Osteocyte (in vitro differentiated cells): ENCODE measurements at regions not wholly inside any gene's neighbourhood (a gene's known extent, or its start where the extent isn't known, plus 50 kb on each side); places are given as distances from the start of the nearest gene placed in this dataset.
A peak's percentile ranks its signal among the peaks of the same experiment; 100 is the strongest.

Experiments
- DNase-seq: peaks from one replicate; pipeline ENCODE4 v3.0.0; 2021; ENCODE audit warnings: mixed read lengths; ENCODE audit not compliant: unreplicated experiment; ENCODE audit errors: extremely low spot score
- H3K27ac Mint-ChIP-seq: one replicate; pipeline ENCODE4 v1.8.0; 2021; ENCODE audit warnings: mild to moderate bottlenecking, mixed read lengths; ENCODE audit not compliant: unreplicated experiment
- H3K27me3 Mint-ChIP-seq: one replicate; pipeline ENCODE4 v1.8.0; 2021; ENCODE audit warnings: mixed read lengths; ENCODE audit not compliant: unreplicated experiment
- H3K36me3 Mint-ChIP-seq: one replicate; pipeline ENCODE4 v1.8.0; 2021; ENCODE audit warnings: mixed read lengths; ENCODE audit not compliant: unreplicated experiment
- H3K4me1 Mint-ChIP-seq: one replicate; pipeline ENCODE4 v1.8.0; 2021; ENCODE audit warnings: mixed read lengths; ENCODE audit not compliant: unreplicated experiment
- H3K4me3 Mint-ChIP-seq: one replicate; pipeline ENCODE4 v1.8.0; 2021; ENCODE audit warnings: mild to moderate bottlenecking, moderate library complexity, mixed read lengths; ENCODE audit not compliant: unreplicated experiment
- H3K9me3 Mint-ChIP-seq: one replicate; pipeline ENCODE4 v1.8.0; 2021; ENCODE audit warnings: mixed read lengths; ENCODE audit not compliant: unreplicated experiment
- CTCF ChIP-seq: fragments of 200-600 bp; sonication (generic); IDR thresholded peaks from 2 replicates; pipeline ENCODE4 v1.5.0; 2021; ENCODE audit warnings: antibody characterized with exemption, mild to moderate bottlenecking, moderate library complexity

DNA sequence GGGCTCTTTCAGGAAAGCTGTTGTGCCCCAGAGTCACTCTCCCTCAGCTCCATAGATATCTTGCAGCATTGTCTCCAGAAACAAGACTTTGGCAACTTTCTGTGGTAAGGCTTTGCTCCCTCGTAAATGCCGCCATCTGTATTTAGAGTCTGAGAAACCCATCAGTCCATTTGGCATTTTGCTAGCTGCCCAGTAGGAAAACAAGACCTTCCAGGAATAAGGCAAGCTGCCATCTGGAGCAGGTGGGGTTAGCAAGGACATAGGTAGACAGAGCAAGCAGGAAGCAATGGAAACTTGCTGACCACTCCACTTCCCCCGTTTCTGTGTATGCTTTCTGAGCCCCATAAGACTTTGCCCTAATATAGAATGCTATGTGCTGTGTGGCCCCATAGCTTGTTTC is 131.9 kb downstream of the SPATA19 start:
- H3K27ac Mint-ChIP-seq: no peak overlapping the region
- no peaks in the 10 kb centered on the region for H3K4me1 Mint-ChIP-seq
- no peak for DNase-seq
- H3K4me3 Mint-ChIP-seq: no peak overlapping the region
- H3K36me3 Mint-ChIP-seq: no peaks in the 10 kb centered on the region
- no peak for TF ChIP-seq CTCF
- H3K9me3 Mint-ChIP-seq: no peaks in the 10 kb centered on the region
- no peaks in the 10 kb centered on the region for H3K27me3 Mint-ChIP-seq

GRCh38 chr11:133712051-133712560 is 133.2 kb downstream of the SPATA19 start:
- no peak overlapping the region for H3K4me3 Mint-ChIP-seq
- H3K36me3 Mint-ChIP-seq: no peaks in the 10 kb centered on the region
- no peaks in the 10 kb centered on the region for H3K4me1 Mint-ChIP-seq
- no peak overlapping the region for H3K27ac Mint-ChIP-seq
- no peak for DNase-seq
- TF ChIP-seq CTCF: no peak
- no peaks in the 10 kb centered on the region for H3K9me3 Mint-ChIP-seq
- H3K27me3 Mint-ChIP-seq: no peaks in the 10 kb centered on the region

GRCh38 chr11:133711545-133711944 is 133.8 kb downstream of the SPATA19 start:
- peak; percentile 69 for DNase-seq
- TF ChIP-seq CTCF: no peak
- no peak overlapping the region for H3K27ac Mint-ChIP-seq

DNA sequence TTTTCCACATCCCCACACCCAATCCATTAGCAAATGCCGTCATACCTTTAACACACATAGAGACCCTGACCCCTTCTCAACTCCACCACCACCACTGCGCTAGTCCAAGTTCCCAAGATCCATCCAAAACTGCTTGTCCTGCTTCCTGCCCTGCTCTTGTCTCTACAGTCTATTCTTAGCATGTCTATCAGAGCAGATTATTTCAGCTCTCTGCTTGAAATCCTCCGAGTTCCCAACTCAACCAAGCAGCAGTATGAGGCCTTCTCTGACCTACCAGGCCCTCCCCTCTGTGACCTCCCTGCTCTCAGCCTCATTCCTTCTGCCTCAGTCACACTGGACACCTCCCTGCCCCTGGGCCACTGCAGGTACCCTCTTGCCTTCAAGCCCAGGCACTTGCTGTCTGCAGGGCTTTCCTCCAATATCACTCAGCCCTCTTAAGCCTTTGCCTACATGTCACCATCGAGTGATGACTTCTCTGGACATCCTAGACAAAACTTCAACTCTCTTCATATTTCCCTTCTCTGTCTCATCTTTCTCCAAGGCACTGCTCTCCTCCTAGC is 134.6 kb downstream of the SPATA19 start:
- Mint-ChIP-seq H3K4me1 (no peaks in the 10 kb centered on the region), H3K4me3 (no peak overlapping the region), H3K9me3 (no peaks in the 10 kb centered on the region), H3K36me3 (no peaks in the 10 kb centered on the region), H3K27me3 (no peaks in the 10 kb centered on the region), H3K27ac (no peak overlapping the region)
- TF ChIP-seq CTCF: no peak
- peak; percentile 63 for DNase-seq

More at GRCh38 chr11:133711545-133711944, 133.8 kb downstream of the SPATA19 start:
- Mint-ChIP-seq H3K27me3 (no peaks in the 10 kb centered on the region), H3K4me3 (no peak overlapping the region), H3K9me3 (no peaks in the 10 kb centered on the region), H3K36me3 (no peaks in the 10 kb centered on the region), H3K4me1 (no peaks in the 10 kb centered on the region)

GRCh38 chr11:133710241-133710640 is 135.1 kb downstream of the SPATA19 start:
- Mint-ChIP-seq H3K4me1 (no peaks in the 10 kb centered on the region), H3K27ac (no peak overlapping the region), H3K27me3 (no peaks in the 10 kb centered on the region), H3K9me3 (no peaks in the 10 kb centered on the region), H3K4me3 (no peak overlapping the region), H3K36me3 (no peaks in the 10 kb centered on the region)
- TF ChIP-seq CTCF: no peak
- DNase-seq: no peak
